ENCODE measurements at regions not wholly inside any gene's neighbourhood (a gene's known extent, or its start where the extent isn't known, plus 50 kb on each side); places are given as distances from the start of the nearest gene placed in this dataset.
"Not testable (repeated sequence)": the region's sequence is repeated elsewhere in the genome, so short reads cannot be mapped to it uniquely, and the experiment has no call there.

- TF ChIP-seq CTCF (IDR thresholded peaks at IDR 0.05; ENCODE audit: insufficient read depth, low read depth, low read length, missing control alignments) = no peak
- no peak for DNase-seq (ENCODE audit: low read depth)
- H3K4me3 ChIP-seq (ENCODE audit: low read length) = no peak overlapping the region
These were observed 755.8 kb downstream of the PRIM2 start for GRCh38 chr6:58073263-58073662.

GRCh38 chr6:58090067-58090466 is 772.6 kb downstream of the PRIM2 start:
- H3K4me3 ChIP-seq (ENCODE audit: low read length); DNase-seq (ENCODE audit: low read depth): not testable (repeated sequence)

- not testable (repeated sequence) for H3K4me3 ChIP-seq (ENCODE audit: low read length); DNase-seq (ENCODE audit: low read depth)
These were observed 779.8 kb downstream of the PRIM2 start for GRCh38 chr6:58097251-58097650.

- DNase-seq (ENCODE audit: low read depth) = peak; percentile 22
- no peak overlapping the region for H3K4me3 ChIP-seq (ENCODE audit: low read length)
- peak; percentile 16 for TF ChIP-seq CTCF (IDR thresholded peaks at IDR 0.05; ENCODE audit: insufficient read depth, low read depth, low read length, missing control alignments)
These were observed 796.5 kb downstream of the PRIM2 start for GRCh38 chr6:58113960-58114359.

GRCh38 chr6:58117162-58117561 is 799.7 kb downstream of the PRIM2 start:
- not testable (repeated sequence) for DNase-seq (ENCODE audit: low read depth); H3K4me3 ChIP-seq (ENCODE audit: low read length)

- not testable (repeated sequence) for DNase-seq (ENCODE audit: low read depth)
These were observed 804.2 kb downstream of the PRIM2 start for GRCh38 chr6:58121616-58122015.

GRCh38 chr6:58123770-58124169 is 806.3 kb downstream of the PRIM2 start:
- not testable (repeated sequence) for DNase-seq (ENCODE audit: low read depth); H3K4me3 ChIP-seq (ENCODE audit: low read length)

More at GRCh38 chr6:58121616-58122015, 804.2 kb downstream of the PRIM2 start:
- H3K4me3 ChIP-seq (ENCODE audit: low read length) = not testable (repeated sequence)

GRCh38 chr6:58128549-58128948 is 811.1 kb downstream of the PRIM2 start:
- DNase-seq (ENCODE audit: low read depth); H3K4me3 ChIP-seq (ENCODE audit: low read length): not testable (repeated sequence)

- DNase-seq (ENCODE audit: low read depth) = not testable (repeated sequence)
These were observed 811.7 kb downstream of the PRIM2 start for GRCh38 chr6:58129098-58129497.

GRCh38 chr6:58139746-58140145 is 822.3 kb downstream of the PRIM2 start:
- not testable (repeated sequence) for H3K4me3 ChIP-seq (ENCODE audit: low read length); DNase-seq (ENCODE audit: low read depth)

More at GRCh38 chr6:58129098-58129497, 811.7 kb downstream of the PRIM2 start:
- H3K4me3 ChIP-seq (ENCODE audit: low read length) = not testable (repeated sequence)

GRCh38 chr6:58171025-58171424 is 853.6 kb downstream of the PRIM2 start:
- not testable (repeated sequence) for H3K4me3 ChIP-seq (ENCODE audit: low read length); DNase-seq (ENCODE audit: low read depth)

- DNase-seq (ENCODE audit: low read depth); H3K4me3 ChIP-seq (ENCODE audit: low read length): not testable (repeated sequence)
These were observed 864.2 kb downstream of the PRIM2 start for GRCh38 chr6:58181557-58182065.

GRCh38 chr6:58185300-58185699 is 867.9 kb downstream of the PRIM2 start:
- not testable (repeated sequence) for H3K4me3 ChIP-seq (ENCODE audit: low read length); DNase-seq (ENCODE audit: low read depth)

- DNase-seq (ENCODE audit: low read depth) = peak; percentile 83
- not testable (repeated sequence) for H3K4me3 ChIP-seq (ENCODE audit: low read length)
These were observed 875.8 kb downstream of the PRIM2 start for GRCh38 chr6:58193209-58193608.
